ENCODE measurements at regions not wholly inside any gene's neighbourhood (a gene's known extent, or its start where the extent isn't known, plus 50 kb on each side); places are given as distances from the start of the nearest gene placed in this dataset.

DNA sequence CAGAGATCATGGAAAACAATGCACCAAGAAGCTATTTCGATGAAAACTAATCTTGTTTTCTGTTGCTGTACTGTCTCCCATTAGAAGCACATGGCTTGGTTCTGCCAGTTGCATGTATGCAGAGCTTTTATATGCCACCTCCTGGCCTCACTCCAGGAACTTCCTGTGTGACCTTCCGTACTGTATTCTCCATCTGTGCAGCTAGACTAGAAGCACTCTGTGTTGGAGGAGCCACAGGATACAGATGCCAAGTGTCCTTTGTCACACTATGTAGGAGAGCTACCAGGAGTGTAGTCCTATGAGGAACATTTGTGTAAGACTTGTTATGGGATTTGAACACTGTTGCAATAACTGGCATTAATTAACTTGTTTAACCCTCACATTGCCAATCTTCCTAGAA, 503.5 kb upstream of the TPK1 start:
- TF ChIP-seq RFX5 (IDR thresholded peaks at IDR 0.05; ENCODE audit: low read depth, low read length): no peak
- TF ChIP-seq KDM1A (IDR thresholded peaks at IDR 0.05; ENCODE audit: borderline replicate concordance): no peak
- TF ChIP-seq, protein P1, sequence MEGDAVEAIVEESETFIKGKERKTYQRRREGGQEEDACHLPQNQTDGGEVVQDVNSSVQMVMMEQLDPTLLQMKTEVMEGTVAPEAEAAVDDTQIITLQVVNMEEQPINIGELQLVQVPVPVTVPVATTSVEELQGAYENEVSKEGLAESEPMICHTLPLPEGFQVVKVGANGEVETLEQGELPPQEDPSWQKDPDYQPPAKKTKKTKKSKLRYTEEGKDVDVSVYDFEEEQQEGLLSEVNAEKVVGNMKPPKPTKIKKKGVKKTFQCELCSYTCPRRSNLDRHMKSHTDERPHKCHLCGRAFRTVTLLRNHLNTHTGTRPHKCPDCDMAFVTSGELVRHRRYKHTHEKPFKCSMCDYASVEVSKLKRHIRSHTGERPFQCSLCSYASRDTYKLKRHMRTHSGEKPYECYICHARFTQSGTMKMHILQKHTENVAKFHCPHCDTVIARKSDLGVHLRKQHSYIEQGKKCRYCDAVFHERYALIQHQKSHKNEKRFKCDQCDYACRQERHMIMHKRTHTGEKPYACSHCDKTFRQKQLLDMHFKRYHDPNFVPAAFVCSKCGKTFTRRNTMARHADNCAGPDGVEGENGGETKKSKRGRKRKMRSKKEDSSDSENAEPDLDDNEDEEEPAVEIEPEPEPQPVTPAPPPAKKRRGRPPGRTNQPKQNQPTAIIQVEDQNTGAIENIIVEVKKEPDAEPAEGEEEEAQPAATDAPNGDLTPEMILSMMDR (IDR thresholded peaks at IDR 0.05 in 2 of 3, conservative IDR thresholded peaks at IDR 0.05 in 1 of 3; ENCODE audit: control insufficient read depth in 2 of 3, extremely low read depth in 1 of 3, insufficient read depth in 1 of 3, low read depth in 3 of 3, low read length in 3 of 3): no peak
- TF ChIP-seq CBX3 (IDR thresholded peaks at IDR 0.05; ENCODE audit: borderline replicate concordance, low read depth): no peak
- TF ChIP-seq BACH1 (IDR thresholded peaks at IDR 0.05; ENCODE audit: borderline replicate concordance): no peak
- no peak for TF ChIP-seq POLR2AphosphoS5 (IDR thresholded peaks at IDR 0.05; ENCODE audit: low read length)
- TF ChIP-seq MEF2A (IDR thresholded peaks at IDR 0.05; ENCODE audit: insufficient read depth, low read depth, low read length): no peak
- TF ChIP-seq RAD21 (IDR thresholded peaks at IDR 0.05; ENCODE audit: insufficient read depth, low read depth, low read length): no peak
- TF ChIP-seq NBN (IDR thresholded peaks at IDR 0.05): no peak
- TF ChIP-seq CEBPB (IDR thresholded peaks at IDR 0.05; ENCODE audit: borderline replicate concordance in 1 of 2, low read depth in 2 of 2, low read length in 2 of 2): no peak
